WTC11 (cell line): ENCODE measurements at regions not wholly inside any gene's neighbourhood (a gene's known extent, or its start where the extent isn't known, plus 50 kb on each side); places are given as distances from the start of the nearest gene placed in this dataset.

Source experiments
- ATAC-seq: fragments of 200-7000 bp; cut with Tn5 transposase; 2 replicates; pipeline ENCODE4 v1.10.0; 2021; ENCODE audit warnings: mild to moderate bottlenecking, moderate library complexity
- CTCF ChIA-PET: fragments of 300-600 bp; sonication (Branson Sonifier 250); formaldehyde crosslinking; loops from one replicate; lab custom pipeline; 2021; ENCODE audit warnings: antibody characterized with exemption; lab: Charles Lee
- POLR2A ChIA-PET: fragments of 350-600 bp; sonication (Branson Sonifier 250); formaldehyde crosslinking; loops from one replicate; lab custom pipeline; 2021; ENCODE audit warnings: antibody characterized with exemption; lab: Charles Lee
- DNase-seq: peaks from one replicate; pipeline ENCODE4 v3.0.0; 2021; ENCODE audit warnings: low spot score
- H3K27ac Mint-ChIP-seq: 2 replicates; pipeline ENCODE4 v1.8.0; 2021; ENCODE audit warnings: mixed read lengths
- H3K27me3 Mint-ChIP-seq: 2 replicates; pipeline ENCODE4 v1.8.0; 2021; ENCODE audit warnings: low read depth, mild to moderate bottlenecking, moderate library complexity, mixed read lengths
- H3K36me3 Mint-ChIP-seq: 2 replicates; pipeline ENCODE4 v1.8.0; 2021; ENCODE audit warnings: mixed read lengths
- H3K4me1 Mint-ChIP-seq: 2 replicates; pipeline ENCODE4 v1.8.0; 2022; ENCODE audit warnings: mixed read lengths
- H3K4me3 Mint-ChIP-seq: 2 replicates; pipeline ENCODE4 v1.8.0; 2021; ENCODE audit warnings: mild to moderate bottlenecking, moderate library complexity, mixed read lengths
- H3K9me3 Mint-ChIP-seq: 2 replicates; pipeline ENCODE4 v1.8.0; 2021; ENCODE audit warnings: mixed read lengths
- CDX4 ChIP-seq: fragments of 250-450 bp; sonication (Bioruptor Pico); IDR thresholded peaks from 2 replicates; pipeline ENCODE4 v1.9.0; 2021; ENCODE audit warnings: moderate library complexity, mild to moderate bottlenecking, inconsistent platforms, borderline replicate concordance
- E2F4 ChIP-seq: sonication (generic); formaldehyde crosslinking; IDR thresholded peaks from 2 replicates; pipeline ENCODE4 v1.8.1; 2022; ENCODE audit warnings: low read depth, mild to moderate bottlenecking, moderate library complexity, missing genetic modification reagents, borderline replicate concordance
- ESRRA ChIP-seq: sonication (generic); formaldehyde crosslinking; IDR thresholded peaks from 2 replicates; pipeline ENCODE4 v1.8.1; 2022; ENCODE audit warnings: mild to moderate bottlenecking, missing genetic modification reagents, borderline replicate concordance
- FOXK1 ChIP-seq: sonication (generic); formaldehyde crosslinking; IDR thresholded peaks from 2 replicates; pipeline ENCODE4 v1.8.0; 2022; ENCODE audit warnings: mild to moderate bottlenecking, moderate library complexity, missing genetic modification reagents
- GRHL2 ChIP-seq: fragments of 250-450 bp; sonication (Bioruptor Pico); IDR thresholded peaks from 2 replicates; pipeline ENCODE4 v1.8.0; 2022; ENCODE audit warnings: mild to moderate bottlenecking, moderate library complexity; ENCODE audit not compliant: insufficient replicate concordance, severe bottlenecking
- GTF2I ChIP-seq: fragments of 250-450 bp; sonication (Bioruptor Pico); conservative IDR thresholded peaks from 2 replicates; pipeline ENCODE4 v1.4.0; 2021; ENCODE audit warnings: mild to moderate bottlenecking
- HMGA2 ChIP-seq: fragments of 250-450 bp; sonication (Bioruptor Pico); IDR thresholded peaks from 2 replicates; pipeline ENCODE4 v1.4.0; 2021; ENCODE audit warnings: mild to moderate bottlenecking, moderate library complexity
- NFE2L1 ChIP-seq: sonication (generic); formaldehyde crosslinking; IDR thresholded peaks from 2 replicates; pipeline ENCODE4 v1.8.1; 2023; ENCODE audit warnings: missing genetic modification reagents
- OVOL2 ChIP-seq: fragments of 250-450 bp; sonication (Bioruptor Pico); IDR thresholded peaks from 2 replicates; pipeline ENCODE4 v1.9.0; 2021; ENCODE audit warnings: mild to moderate bottlenecking, borderline replicate concordance
- PRDM15 ChIP-seq: sonication (generic); formaldehyde crosslinking; IDR thresholded peaks from 2 replicates; pipeline ENCODE4 v1.8.0; 2022; ENCODE audit warnings: missing genetic modification reagents
- SMAD4 ChIP-seq: sonication (generic); formaldehyde crosslinking; IDR thresholded peaks from 2 replicates; pipeline ENCODE4 v1.8.0; 2022; ENCODE audit warnings: mild to moderate bottlenecking, missing genetic modification reagents
- USF1 ChIP-seq: sonication (generic); formaldehyde crosslinking; IDR thresholded peaks from 2 replicates; pipeline ENCODE4 v1.8.0; 2022; ENCODE audit warnings: mild to moderate bottlenecking, missing genetic modification reagents
- ZBTB21 ChIP-seq: sonication (generic); formaldehyde crosslinking; IDR thresholded peaks from 2 replicates; pipeline ENCODE4 v1.8.1; 2023; ENCODE audit warnings: mild to moderate bottlenecking, missing genetic modification reagents, borderline replicate concordance
- ZMAT4 ChIP-seq: fragments of 250-450 bp; sonication (Bioruptor Pico); IDR thresholded peaks from 2 replicates; pipeline ENCODE4 v1.9.0; 2021; ENCODE audit warnings: mild to moderate bottlenecking
- ZNF219 ChIP-seq: sonication (generic); formaldehyde crosslinking; IDR thresholded peaks from 2 replicates; pipeline ENCODE4 v1.8.0; 2023; ENCODE audit warnings: missing genetic modification reagents, mild to moderate bottlenecking, borderline replicate concordance
- ZNF396 ChIP-seq: fragments of 250-450 bp; sonication (Bioruptor Pico); IDR thresholded peaks from 2 replicates; pipeline ENCODE4 v1.8.0; 2021; ENCODE audit warnings: mild to moderate bottlenecking, moderate library complexity, borderline replicate concordance
- ZNF416 ChIP-seq: fragments of 250-450 bp; sonication (Bioruptor Pico); IDR thresholded peaks from 2 replicates; pipeline ENCODE4 v1.9.0; 2021; ENCODE audit warnings: mild to moderate bottlenecking, inconsistent platforms
- ZNF425 ChIP-seq: fragments of 250-450 bp; sonication (Bioruptor Pico); conservative IDR thresholded peaks from 2 replicates; pipeline ENCODE4 v1.9.0; 2021; ENCODE audit warnings: mild to moderate bottlenecking
- ZNF512 ChIP-seq: sonication (generic); formaldehyde crosslinking; IDR thresholded peaks from 2 replicates; pipeline ENCODE4 v1.8.1; 2022; ENCODE audit warnings: missing genetic modification reagents, borderline replicate concordance
- ZSCAN18 ChIP-seq: fragments of 250-450 bp; sonication (Bioruptor Pico); IDR thresholded peaks from 2 replicates; pipeline ENCODE4 v2.1.2; 2022; ENCODE audit warnings: mild to moderate bottlenecking, moderate library complexity

- H3K36me3 Mint-ChIP-seq: peaks cover 15% of the 10 kb centered on the region
- TF ChIP-seq PRDM15 (CRISPR knock-in tag): no peak
- TF ChIP-seq ZNF396: no peak
- TF ChIP-seq ZNF512 (CRISPR knock-in tag): no peak
- TF ChIP-seq E2F4 (CRISPR knock-in tag): no peak
- no peak for TF ChIP-seq USF1 (CRISPR knock-in tag)
- no peak for TF ChIP-seq ZNF416 (CRISPR knock-in tag)
- no peak for TF ChIP-seq ZSCAN18 (CRISPR knock-in tag)
- no peak for TF ChIP-seq CDX4
- TF ChIP-seq GRHL2 (CRISPR knock-in tag): no peak
- TF ChIP-seq NFE2L1: no peak
- no peak for TF ChIP-seq ZNF425 (CRISPR knock-in tag)
- TF ChIP-seq ZNF219: no peak
- no peak for TF ChIP-seq ZBTB21 (CRISPR knock-in tag)
- no peak for TF ChIP-seq ESRRA (CRISPR knock-in tag)
- TF ChIP-seq SMAD4: no peak
- TF ChIP-seq FOXK1 (CRISPR knock-in tag): no peak
- no peak for TF ChIP-seq GTF2I (CRISPR knock-in tag)
- TF ChIP-seq HMGA2: no peak
- TF ChIP-seq ZMAT4 (CRISPR knock-in tag): no peak
- TF ChIP-seq OVOL2 (CRISPR knock-in tag): no peak
- no peaks in the 10 kb centered on the region; the same call in 1 of the 2 replicates for H3K27me3 Mint-ChIP-seq
- no peak overlapping the region for H3K27ac Mint-ChIP-seq
- DNase-seq (no peak), ATAC-seq (no peak)
- no peaks in the 10 kb centered on the region; the same call in 1 of the 2 replicates for H3K4me1 Mint-ChIP-seq
- H3K4me3 Mint-ChIP-seq: no peak overlapping the region
- CTCF ChIA-PET: interaction anchor here (1.1 kb wide), 1 partner anchor 73 kb away, joined by 3 read pairs; no protein-coding TSS in a partner anchor
- POLR2A ChIA-PET: no interaction called here
- peaks cover 23% of the 10 kb centered on the region for H3K9me3 Mint-ChIP-seq
Observed at GRCh38 chr5:38745836-38746732, 99.7 kb upstream of the OSMR start.
